ENCODE measurements at regions not wholly inside any gene's neighbourhood (a gene's known extent, or its start where the extent isn't known, plus 50 kb on each side); places are given as distances from the start of the nearest gene placed in this dataset.
A peak's percentile ranks its signal among the peaks of the same experiment; 100 is the strongest.

GRCh38 chr16:55968221-55968620 lies 93.0 kb upstream of the CES5A start:
- H3K4me3 ChIP-seq, result no peak overlapping the region
- DNase-seq, result no peak
- intact Hi-C loops (cut with DNase I), result no loop called here
- no peaks in the 10 kb centered on the region for H3K36me3 ChIP-seq
- TF ChIP-seq POLR2A (IDR thresholded peaks at IDR 0.05) (no peak), EP300 (IDR thresholded peaks at IDR 0.05) (no peak)
- WGBS, 3 donors, result 52 to 59% (median 54%) methylated on average over 5 of the region's 5 CpGs
- no peak overlapping the region for H3K27ac ChIP-seq
- no peaks in the 10 kb centered on the region for H3K27me3 ChIP-seq
- H3K9me3 ChIP-seq, result no peaks in the 10 kb centered on the region
- no peaks in the 10 kb centered on the region for H3K4me1 ChIP-seq (ENCODE audit: insufficient read depth)

GRCh38 chr16:55964923-55965475 lies 89.8 kb upstream of the CES5A start:
- DNase-seq, result no peak
- H3K4me1 ChIP-seq (ENCODE audit: insufficient read depth), result no peaks in the 10 kb centered on the region
- no peak overlapping the region for H3K4me3 ChIP-seq
- TF ChIP-seq POLR2A (IDR thresholded peaks at IDR 0.05) (no peak), EP300 (IDR thresholded peaks at IDR 0.05) (no peak), CTCF (IDR thresholded peaks at IDR 0.05) (no peak)
- intact Hi-C loops (cut with DNase I), result no loop called here
- H3K27ac ChIP-seq, result no peak overlapping the region
- no peaks in the 10 kb centered on the region for H3K9me3 ChIP-seq
- no peaks in the 10 kb centered on the region for H3K36me3 ChIP-seq
- H3K27me3 ChIP-seq, result no peaks in the 10 kb centered on the region
- WGBS, 3 donors, result 60 to 63% (median 63%) methylated on average over 4 of the region's 4 CpGs

DNA sequence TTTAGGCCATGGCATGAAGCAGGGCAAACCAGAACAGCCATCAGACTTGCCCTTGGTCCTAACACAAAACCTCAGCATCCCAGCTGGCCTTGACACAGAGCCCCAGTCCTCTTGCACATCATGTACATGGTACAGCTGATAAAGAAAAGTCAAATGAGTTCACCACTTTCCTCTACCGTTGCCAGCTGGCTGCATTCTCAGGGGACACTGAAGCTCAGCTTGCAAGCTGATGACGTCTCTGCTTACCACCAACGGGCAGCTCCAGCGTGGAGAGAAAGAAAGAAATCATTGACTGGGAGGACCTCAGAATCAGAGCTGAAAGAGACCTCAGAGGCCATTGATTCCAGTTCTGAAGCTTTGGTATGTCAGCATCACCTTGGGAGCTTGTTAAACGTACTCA lies 80.7 kb upstream of the CES5A start:
- Histone ChIP-seq H3K9me3 (no peaks in the 10 kb centered on the region), H3K4me1 (ENCODE audit: insufficient read depth) (no peaks in the 10 kb centered on the region), H3K27me3 (no peaks in the 10 kb centered on the region), H3K4me3 (no peak overlapping the region), H3K36me3 (no peaks in the 10 kb centered on the region), H3K27ac (no peak overlapping the region)
- DNase-seq, result peak in 1 of 5 donors; percentile 35
- 59 to 67% (median 62%) methylated on average over 5 of the region's 5 CpGs for WGBS, 3 donors
- intact Hi-C loops (cut with DNase I), result no loop called here
- TF ChIP-seq POLR2A (IDR thresholded peaks at IDR 0.05) (no peak), CTCF (IDR thresholded peaks at IDR 0.05) (no peak), EP300 (IDR thresholded peaks at IDR 0.05) (no peak)

DNA sequence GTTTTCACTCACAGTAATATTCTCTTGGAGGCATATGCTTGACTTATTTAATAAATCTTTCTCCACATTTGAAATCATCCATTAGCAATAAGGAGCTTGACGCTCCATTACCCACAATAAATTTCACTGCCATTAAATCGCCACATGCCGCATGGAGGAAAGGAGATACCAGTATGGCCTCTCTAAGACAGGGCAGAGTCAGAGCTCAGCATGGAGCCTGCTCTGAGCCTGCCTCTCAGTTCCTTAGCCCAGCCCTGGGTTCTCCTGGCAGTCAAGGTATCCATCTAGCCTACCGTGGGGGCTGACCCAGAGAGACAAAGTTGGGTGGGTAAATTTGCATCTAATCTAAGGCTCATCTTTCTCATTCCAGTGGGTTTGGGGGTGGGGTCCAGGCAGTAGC lies 80.3 kb upstream of the CES5A start:
- Histone ChIP-seq H3K36me3 (no peaks in the 10 kb centered on the region), H3K27ac (no peak overlapping the region), H3K4me3 (no peak overlapping the region), H3K9me3 (no peaks in the 10 kb centered on the region), H3K27me3 (no peaks in the 10 kb centered on the region), H3K4me1 (ENCODE audit: insufficient read depth) (no peaks in the 10 kb centered on the region)
- DNase-seq, result no peak
- intact Hi-C loops (cut with DNase I), result no loop called here
- 67 to 78% (median 71%) methylated on average over 4 of the region's 4 CpGs for WGBS, 3 donors
- TF ChIP-seq EP300 (IDR thresholded peaks at IDR 0.05) (no peak), POLR2A (IDR thresholded peaks at IDR 0.05) (no peak), CTCF (IDR thresholded peaks at IDR 0.05) (no peak)

- 16 to 51% (median 35%) methylated on average over 2 of the region's 2 CpGs for WGBS, 3 donors
- H3K9me3 ChIP-seq, result no peaks in the 10 kb centered on the region
- no peak for DNase-seq
- no peaks in the 10 kb centered on the region for H3K36me3 ChIP-seq
- H3K27ac ChIP-seq, result no peak overlapping the region
- intact Hi-C loops (cut with DNase I), result no loop called here
- H3K4me1 ChIP-seq (ENCODE audit: insufficient read depth), result no peaks in the 10 kb centered on the region
- no peaks in the 10 kb centered on the region for H3K27me3 ChIP-seq
- TF ChIP-seq POLR2A (IDR thresholded peaks at IDR 0.05) (no peak), CTCF (IDR thresholded peaks at IDR 0.05) (no peak), EP300 (IDR thresholded peaks at IDR 0.05) (no peak)
- H3K4me3 ChIP-seq, result no peak overlapping the region
These were observed 79.7 kb upstream of the CES5A start for GRCh38 chr16:55954906-55955305.

Data from ovary (tissue), 7 donors.